SU-DHL-6 (cell line): ENCODE measurements at regions not wholly inside any gene's neighbourhood (a gene's known extent, or its start where the extent isn't known, plus 50 kb on each side); places are given as distances from the start of the nearest gene placed in this dataset.

Source experiments
- CTCF ChIP-seq: fragments of 200-600 bp; sonication (generic); IDR thresholded peaks from one replicate; pipeline ENCODE4 v1.5.1; 2017; ENCODE audit warnings: antibody characterized with exemption, mild to moderate bottlenecking, low read length, moderate library complexity; ENCODE audit not compliant: insufficient read depth, poor library complexity, severe bottlenecking
- EZH2phosphoT487 ChIP-seq: fragments of 200-600 bp; sonication (generic), shearing (Covaris generic); conservative IDR thresholded peaks from 2 replicates; pipeline ENCODE4 v1.6.1; 2018; ENCODE audit warnings: mild to moderate bottlenecking, antibody characterized with exemption, low read length, moderate library complexity, mixed read lengths

GRCh38 chr21:25331286-25331685 is 276.0 kb downstream of the MRPL39 start:
- TF ChIP-seq CTCF (no peak), EZH2phosphoT487 (no peak)
